Thyroid gland (tissue), 4 donors: ENCODE measurements at regions not wholly inside any gene's neighbourhood (a gene's known extent, or its start where the extent isn't known, plus 50 kb on each side); places are given as distances from the start of the nearest gene placed in this dataset.
A peak's percentile ranks its signal among the peaks of the same experiment; 100 is the strongest.

Experiments
- DNase-seq, 2 donors: peaks; one replicate each; pipeline ENCODE4 v3.0.0-alpha.2; 2019
- H3K27ac ChIP-seq, 3 donors: fragments of 200-600 bp; sonication (generic); 1 replicate in 2 of 3; 2 replicates in 1 of 3; pipeline ENCODE4 v1.5.1; 2016 to 2019; ENCODE audit warnings: mild to moderate bottlenecking in 1 of 3, moderate library complexity in 1 of 3
- H3K27me3 ChIP-seq: fragments of 200-600 bp; sonication (generic); one replicate; pipeline ENCODE4 v1.5.1; 2019
- H3K36me3 ChIP-seq, 2 donors: fragments of 200-600 bp; sonication (generic); one replicate each; pipeline ENCODE4 v1.5.1; 2016 to 2019
- H3K4me1 ChIP-seq, 2 donors: fragments of 200-600 bp; sonication (generic); one replicate each; pipeline ENCODE4 v1.5.1; 2017 to 2019
- H3K4me3 ChIP-seq, 3 donors: fragments of 200-600 bp; sonication (generic); replicated peaks in 1 of 3; 1 replicate in 2 of 3; 2 replicates in 1 of 3; pipeline ENCODE4 v1.5.1; 2016; ENCODE audit warnings: mild to moderate bottlenecking in 1 of 3
- H3K9me3 ChIP-seq: fragments of 200-600 bp; sonication (generic); one replicate; pipeline ENCODE4 v1.5.1; 2017
- CTCF ChIP-seq, 6 experiments: fragments of 200-600 bp in 3 of 6; fragments of 450-650 bp in 3 of 6; sonication (generic) in 3 of 6; IDR thresholded peaks; one replicate each; pipeline ENCODE4 v1.5.1; 2016 to 2019; ENCODE audit warnings: antibody characterized with exemption in 6 of 6, mild to moderate bottlenecking in 2 of 6, inconsistent platforms in 1 of 6, moderate library complexity in 1 of 6
- POLR2A ChIP-seq, 2 donors: fragments of 450-650 bp; IDR thresholded peaks; one replicate each; pipeline ENCODE4 v1.6.1; 2017; ENCODE audit warnings: antibody characterized with exemption in 2 of 2, mild to moderate bottlenecking in 2 of 2, moderate library complexity in 1 of 2
- WGBS, 2 donors: methylation state at CpG; one replicate each; pipeline ENCODE4 v1.1.5; 2017; 5-methylcytosine and 5-hydroxymethylcytosine counted together
- intact Hi-C: fragments of 100-400 bp; cut with DNase I; formaldehyde crosslinking; loops from one replicate; pipeline ENCODE4 v1.15.1; 2023

GRCh38 chr13:29934531-29935308 is 84.3 kb upstream of the UBL3 start:
- no peak overlapping the region for H3K27ac ChIP-seq
- intact Hi-C loops, result no loop called here

GRCh38 chr13:29933401-29933800 is 83.0 kb upstream of the UBL3 start:
- H3K27me3 ChIP-seq, result no peaks in the 10 kb centered on the region
- H3K27ac ChIP-seq, result no peak overlapping the region
- no peaks in the 10 kb centered on the region for H3K36me3 ChIP-seq
- no peaks in the 10 kb centered on the region for H3K4me1 ChIP-seq
- no peak overlapping the region for H3K4me3 ChIP-seq
- H3K9me3 ChIP-seq, result no peaks in the 10 kb centered on the region
- no peak for DNase-seq
- TF ChIP-seq CTCF (IDR thresholded peaks at IDR 0.05) (no peak), POLR2A (IDR thresholded peaks at IDR 0.05) (no peak)
- WGBS, 2 donors, result 97 to 99% methylated on average over 6 of the region's 6 CpGs
- intact Hi-C loops, result no loop called here

More at GRCh38 chr13:29934531-29935308, 84.3 kb upstream of the UBL3 start:
- TF ChIP-seq POLR2A (IDR thresholded peaks at IDR 0.05) (no peak), CTCF (IDR thresholded peaks at IDR 0.05) (no peak)
- no peak for DNase-seq
- H3K27me3 ChIP-seq, result no peaks in the 10 kb centered on the region
- no peaks in the 10 kb centered on the region for H3K36me3 ChIP-seq
- H3K4me1 ChIP-seq, result no peaks in the 10 kb centered on the region
- 87 to 89% methylated on average over 6 to 7 of the region's 7 CpGs for WGBS, 2 donors
- no peak overlapping the region for H3K4me3 ChIP-seq
- H3K9me3 ChIP-seq, result no peaks in the 10 kb centered on the region

DNA sequence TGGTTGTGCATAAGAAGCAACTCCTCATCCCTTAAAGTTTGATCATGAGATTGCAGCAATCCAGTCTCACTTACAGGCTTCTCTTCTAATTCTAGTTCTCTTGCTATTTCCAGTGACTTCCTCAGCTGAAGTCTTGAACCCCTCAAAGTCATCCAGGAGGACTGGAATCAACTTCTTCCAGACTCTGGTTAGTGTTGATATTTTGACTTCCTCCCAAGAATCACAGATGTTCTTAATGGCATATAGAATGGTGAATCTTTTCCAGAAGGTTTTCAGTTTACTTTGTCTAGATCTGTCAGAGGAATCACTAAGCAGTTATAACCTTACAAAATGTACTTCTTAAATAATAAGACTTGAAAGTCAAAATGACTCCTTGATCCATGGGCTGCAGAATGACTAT is 81.3 kb upstream of the UBL3 start:
- intact Hi-C loops, result no loop called here
- no peaks in the 10 kb centered on the region for H3K27me3 ChIP-seq
- no peaks in the 10 kb centered on the region for H3K4me1 ChIP-seq
- H3K36me3 ChIP-seq, result no peaks in the 10 kb centered on the region
- H3K9me3 ChIP-seq, result no peaks in the 10 kb centered on the region
- TF ChIP-seq CTCF (IDR thresholded peaks at IDR 0.05) (no peak), POLR2A (IDR thresholded peaks at IDR 0.05) (no peak)
- no peak overlapping the region for H3K27ac ChIP-seq
- no peak overlapping the region for H3K4me3 ChIP-seq
- DNase-seq, result no peak

DNA sequence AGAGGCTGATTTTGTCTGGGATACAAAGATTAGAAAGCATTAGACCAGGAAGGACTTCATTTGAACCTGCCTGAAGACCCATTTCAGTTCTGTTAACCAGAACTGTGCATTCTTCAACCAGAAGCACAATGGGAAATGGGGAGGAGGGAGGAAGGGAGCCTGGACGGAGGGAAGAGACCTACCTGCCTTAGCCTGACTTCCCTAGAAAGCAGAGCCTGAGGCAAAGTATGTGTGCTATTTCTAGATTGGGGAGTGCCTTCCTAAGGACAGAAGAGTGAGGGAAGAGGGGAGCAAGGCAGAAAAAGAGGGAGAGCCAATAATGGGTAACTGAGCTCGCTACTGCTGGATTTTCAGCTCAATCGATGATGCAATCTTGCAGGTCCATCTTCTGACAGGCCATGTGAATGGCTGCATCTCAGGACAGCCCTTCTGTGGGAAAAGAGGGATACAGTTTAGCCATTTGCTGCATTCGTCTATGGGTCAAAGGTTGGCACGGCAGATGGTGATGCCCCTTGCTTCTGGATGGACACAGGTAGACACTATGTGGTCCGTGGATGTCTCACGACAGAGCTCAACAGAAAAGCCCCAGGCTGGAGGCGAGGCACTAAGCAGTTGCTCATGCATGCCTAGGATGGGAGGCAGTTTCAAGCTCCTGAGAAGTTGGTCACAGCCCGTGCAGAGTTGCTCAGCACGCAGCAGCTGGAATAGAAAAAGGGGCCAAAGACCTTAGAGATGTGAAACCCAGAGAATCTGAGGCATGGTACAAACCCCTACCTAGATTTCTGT is 78.8 kb upstream of the UBL3 start:
- no peak for DNase-seq
- Histone ChIP-seq H3K4me1 (peaks cover 19% of the 10 kb centered on the region in 2 donors), H3K36me3 (no peaks in the 10 kb centered on the region), H3K27ac (no peak overlapping the region), H3K27me3 (no peaks in the 10 kb centered on the region), H3K9me3 (no peaks in the 10 kb centered on the region), H3K4me3 (no peak overlapping the region)
- no peak for TF ChIP-seq POLR2A (IDR thresholded peaks at IDR 0.05)
- TF ChIP-seq CTCF (IDR thresholded peaks at IDR 0.05), result no peak
- 83 to 91% methylated on average over 10 of the region's 10 CpGs for WGBS, 2 donors
- intact Hi-C loops, result loop anchor here (10.0 kb wide), 1 partner anchor 74 kb away; the partner anchor contains the start of gene UBL3

DNA sequence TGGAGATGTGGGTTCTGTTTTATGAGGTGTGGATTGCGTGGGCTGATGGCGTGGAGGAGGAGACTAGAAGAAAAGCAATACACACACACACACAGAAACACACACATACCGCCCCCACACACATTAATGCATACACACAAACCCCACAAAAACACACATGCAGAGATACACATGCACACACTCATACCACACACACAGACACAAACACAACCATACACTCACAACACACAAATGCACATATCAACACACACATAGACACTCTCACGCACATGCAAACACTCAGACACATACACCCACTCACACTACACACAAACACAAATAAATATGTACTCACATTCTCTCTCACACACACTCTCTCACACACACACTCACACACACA is 75.7 kb upstream of the UBL3 start:
- Histone ChIP-seq H3K27me3 (no peaks in the 10 kb centered on the region), H3K4me3 (no peak overlapping the region), H3K9me3 (no peaks in the 10 kb centered on the region), H3K4me1 (peaks cover 42% of the 10 kb centered on the region in 2 donors), H3K27ac (peak overlapping the region; percentile 90 to 99 (median 99)), H3K36me3 (no peaks in the 10 kb centered on the region)
- TF ChIP-seq CTCF (IDR thresholded peaks at IDR 0.05) (no peak), POLR2A (IDR thresholded peaks at IDR 0.05) (no peak)
- no peak for DNase-seq
- intact Hi-C loops, result loop anchor here (10.0 kb wide), 1 partner anchor 71 kb away; the partner anchor contains the start of gene UBL3
- WGBS, 2 donors, result 92 to 93% methylated on average over 4 of the region's 4 CpGs
